Fibroblast of skin of back (primary cell): ENCODE measurements at regions not wholly inside any gene's neighbourhood (a gene's known extent, or its start where the extent isn't known, plus 50 kb on each side); places are given as distances from the start of the nearest gene placed in this dataset.
"Not testable (repeated sequence)": the region's sequence is repeated elsewhere in the genome, so short reads cannot be mapped to it uniquely, and the experiment has no call there.

Experiments
- DNase-seq: peaks from one replicate; pipeline ENCODE4 v3.0.0-alpha.2; 2013

DNA sequence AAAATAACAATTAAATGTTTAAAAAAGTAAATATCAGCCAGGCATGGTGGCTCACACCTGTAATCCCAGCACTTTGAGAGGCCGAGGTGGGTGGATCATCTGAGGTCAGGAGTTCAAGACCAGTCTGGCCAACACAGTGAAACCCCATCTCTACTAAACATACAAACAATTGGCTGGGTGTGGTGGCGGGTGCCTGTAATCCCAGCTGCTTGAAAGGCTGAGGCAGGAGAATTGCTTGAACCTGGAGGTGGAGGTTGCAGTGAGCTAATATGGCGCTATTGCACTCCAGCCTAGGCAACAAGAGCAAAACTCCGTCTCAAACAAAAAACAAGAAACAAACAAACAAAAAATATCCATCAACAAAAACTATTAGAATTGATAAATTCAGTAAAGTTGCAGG, 77.5 kb downstream of the SNX5 start:
- not testable (repeated sequence) for DNase-seq

GRCh38 chr20:17890330-17890729, 78.3 kb downstream of the SNX5 start:
- DNase-seq = no peak

GRCh38 chr20:17889226-17889625, 79.4 kb downstream of the SNX5 start:
- no peak for DNase-seq

GRCh38 chr20:17888044-17888443, 80.5 kb downstream of the SNX5 start:
- DNase-seq = peak; percentile 55

DNA sequence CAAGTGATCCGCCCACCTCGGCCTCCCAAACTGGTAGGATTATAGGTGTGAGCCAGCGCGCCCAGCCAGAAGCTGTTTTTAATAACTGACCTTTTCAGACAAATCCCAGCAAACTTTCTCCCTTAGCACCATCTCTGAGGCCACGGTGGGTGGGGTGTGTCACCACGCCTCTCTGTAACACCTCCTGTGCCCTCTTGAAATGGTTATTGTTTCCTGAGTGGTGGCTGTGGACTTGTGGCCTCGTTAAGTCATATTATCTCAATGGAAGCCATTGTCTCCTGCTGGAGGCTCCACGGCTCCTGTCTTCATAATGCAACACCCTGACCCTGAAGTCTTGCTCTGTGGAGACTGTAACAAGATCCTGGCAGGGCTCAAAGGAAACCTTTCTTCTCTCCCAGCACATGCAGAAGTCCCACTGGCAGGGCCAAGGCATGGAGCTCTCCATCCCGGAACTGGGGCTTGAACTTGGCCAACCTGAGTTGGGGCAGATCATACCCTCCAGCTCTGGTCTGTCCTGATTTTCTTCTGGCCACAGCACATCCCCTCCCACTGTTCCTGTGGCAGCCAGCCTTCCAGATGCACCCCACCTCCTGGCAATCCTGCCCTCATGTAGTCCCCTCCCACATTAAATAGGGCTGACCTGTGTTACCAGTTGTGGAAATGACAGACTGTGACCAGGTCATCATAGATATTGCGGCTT, 81.1 kb downstream of the SNX5 start:
- no peak for DNase-seq

GRCh38 chr20:17885544-17885943, 83.0 kb downstream of the SNX5 start:
- no peak for DNase-seq

DNA sequence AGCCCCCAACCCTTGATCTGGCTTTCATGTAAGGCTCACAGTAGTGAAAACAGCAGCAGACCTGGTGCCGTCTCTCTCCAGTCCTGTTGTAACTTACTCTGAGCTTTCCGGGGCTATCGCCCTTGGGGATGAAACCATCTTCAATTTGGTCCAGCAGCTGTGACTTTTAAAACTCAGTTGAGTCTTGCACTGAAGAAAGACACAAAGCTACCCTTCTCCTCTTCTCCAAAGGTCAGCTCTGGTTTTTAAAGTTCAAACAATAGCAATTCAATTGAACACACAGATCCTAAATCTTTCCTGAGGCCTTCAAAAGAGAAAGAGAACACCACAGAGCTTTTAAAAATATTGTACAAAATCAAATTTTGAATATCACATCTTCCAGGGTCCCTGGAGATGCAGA, 83.5 kb downstream of the SNX5 start:
- DNase-seq = no peak

DNA sequence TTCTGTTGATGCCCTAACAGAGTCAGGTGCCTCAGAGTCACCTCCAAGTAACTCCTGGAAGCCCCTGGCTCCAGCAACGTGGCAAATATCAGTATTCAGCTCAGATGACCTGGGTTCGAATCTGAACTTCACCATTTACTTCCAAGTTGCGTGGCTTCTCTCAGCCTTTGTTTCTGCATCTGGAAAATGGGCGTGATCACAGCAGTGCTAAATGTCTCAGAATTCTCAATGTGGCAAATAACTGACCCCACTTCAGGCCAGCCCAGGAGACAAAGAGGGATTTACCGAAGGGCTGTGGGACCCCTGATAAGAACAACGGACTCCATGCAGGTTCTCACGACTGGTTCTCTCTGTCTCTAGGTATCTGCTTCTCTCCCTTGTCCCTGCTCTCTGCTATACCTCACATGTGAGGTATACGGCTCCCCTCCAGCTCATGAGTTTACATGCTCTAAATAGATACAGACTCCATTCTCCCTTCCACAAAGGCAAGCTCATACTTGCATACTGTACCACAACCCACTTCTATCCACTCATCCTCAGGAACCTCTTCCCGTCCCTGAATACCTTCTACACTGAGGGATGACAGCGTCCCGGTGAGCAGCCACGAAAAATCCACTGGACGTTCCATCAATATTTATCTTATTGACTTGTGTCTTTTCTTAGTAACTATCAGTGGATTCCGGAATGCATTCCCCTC, 84.1 kb downstream of the SNX5 start:
- no peak for DNase-seq

- DNase-seq = no peak
These were observed 84.8 kb downstream of the SNX5 start for GRCh38 chr20:17883592-17884306.

DNA sequence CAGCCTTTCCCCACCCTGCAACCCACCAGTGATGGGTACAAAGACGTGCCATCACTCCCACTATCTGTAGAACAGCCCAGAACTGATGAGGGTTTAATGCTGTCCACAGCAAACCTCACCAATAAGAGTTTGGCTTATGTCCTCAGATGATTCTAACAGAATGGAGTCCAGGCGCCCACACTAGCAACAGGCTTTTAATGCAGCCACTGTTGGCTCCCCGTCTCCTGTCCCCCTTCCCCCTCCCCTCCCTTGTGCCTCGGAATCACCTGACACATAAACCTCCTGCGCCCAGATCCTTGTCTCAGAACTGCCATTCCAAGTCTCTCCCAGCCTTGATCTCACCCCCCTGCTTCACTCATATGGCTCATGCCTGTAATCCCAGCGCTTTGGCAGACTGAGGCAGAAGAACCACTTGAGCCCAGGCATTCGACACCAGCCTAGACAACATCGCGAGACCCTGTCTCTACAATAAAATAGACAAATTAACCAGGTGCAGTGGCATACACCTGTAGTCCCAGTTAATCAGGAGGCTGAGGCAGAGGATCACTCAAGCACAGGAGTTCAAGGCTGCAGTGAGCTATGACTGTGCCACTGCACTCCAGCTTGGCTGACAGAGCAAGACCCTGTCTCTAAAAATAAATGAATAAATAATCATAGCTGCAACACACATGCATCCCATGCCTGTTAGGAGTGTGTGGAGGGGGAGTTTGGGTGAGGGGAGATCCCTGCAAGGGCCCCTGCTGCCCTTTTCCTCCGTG, 85.6 kb downstream of the SNX5 start:
- no peak for DNase-seq

- no peak for DNase-seq
These were observed 86.3 kb downstream of the SNX5 start for GRCh38 chr20:17882065-17882833.

- DNase-seq = no peak
These were observed 86.9 kb downstream of the SNX5 start for GRCh38 chr20:17881741-17882064.

DNA sequence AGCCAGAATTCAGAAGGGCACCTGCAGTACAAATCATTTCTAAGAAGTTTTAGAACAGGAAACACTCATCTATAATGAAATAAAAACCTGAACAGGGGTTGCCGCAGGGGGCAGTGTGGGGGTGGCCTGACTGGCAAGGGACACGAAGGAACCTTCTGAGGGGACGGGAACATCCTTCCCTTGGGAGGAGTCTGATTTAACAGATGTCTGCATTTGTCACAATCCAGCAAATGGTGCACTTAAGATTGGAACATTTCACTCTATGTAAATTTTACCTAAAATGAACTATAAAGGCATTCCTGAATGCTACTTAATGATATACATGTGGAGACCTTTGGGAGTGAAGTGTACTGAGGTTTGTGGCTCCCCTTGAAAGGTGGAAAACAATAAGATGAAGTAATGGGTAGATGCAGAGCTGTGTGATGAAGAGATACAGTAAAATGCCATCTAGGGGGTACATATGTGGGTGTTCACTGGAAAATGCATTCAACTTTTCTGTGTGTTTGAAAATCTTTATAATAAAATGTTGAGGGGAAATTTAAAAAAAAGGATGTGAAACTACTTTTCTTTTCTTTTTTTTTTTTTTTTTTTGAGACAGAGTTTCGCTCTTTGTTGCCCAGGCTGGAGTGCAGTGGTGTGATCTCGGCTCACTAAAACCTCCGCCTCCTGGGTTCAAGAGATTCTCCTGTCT, 89.5 kb downstream of the SNX5 start:
- no peak for DNase-seq

DNA sequence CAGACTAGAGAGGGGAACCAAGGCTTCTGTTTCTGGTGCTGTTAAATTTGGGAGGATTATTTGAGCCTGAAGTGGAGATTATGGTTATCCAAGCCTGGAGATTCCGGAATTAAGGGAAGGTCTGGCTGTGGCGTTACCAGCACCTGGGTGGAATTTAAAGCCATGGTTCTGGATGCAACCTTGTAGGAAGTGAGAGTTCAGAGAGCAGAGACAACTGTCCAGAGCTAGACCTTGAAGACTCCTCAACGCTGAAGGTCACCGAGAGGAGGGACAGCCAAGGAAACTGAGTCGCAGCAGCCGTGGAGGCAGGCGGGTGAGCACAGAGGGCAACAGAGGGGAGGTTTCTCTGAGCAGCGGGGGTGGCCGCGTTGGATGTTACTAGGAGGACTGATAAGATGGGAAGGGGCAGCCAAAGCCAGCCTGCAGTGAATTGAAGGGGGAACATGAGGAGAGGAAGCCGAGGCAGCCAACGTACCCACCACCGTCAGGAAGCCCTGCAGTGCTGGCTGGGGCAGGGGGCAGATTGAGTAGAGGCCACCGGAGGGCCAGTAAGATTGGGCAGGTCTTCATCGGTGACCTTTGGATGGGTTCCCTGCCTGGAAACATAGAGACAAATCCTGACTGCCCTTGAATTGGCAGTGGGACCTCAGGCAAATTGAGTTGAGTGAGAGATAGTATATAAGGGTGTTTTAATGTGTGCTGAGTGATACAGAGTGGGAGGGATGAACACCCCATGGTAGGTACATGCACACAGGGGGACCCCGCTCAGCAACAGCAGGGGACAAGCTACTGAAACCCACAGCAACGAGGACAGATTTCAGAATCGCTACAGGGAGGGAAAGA, 90.3 kb downstream of the SNX5 start:
- no peak for DNase-seq

DNA sequence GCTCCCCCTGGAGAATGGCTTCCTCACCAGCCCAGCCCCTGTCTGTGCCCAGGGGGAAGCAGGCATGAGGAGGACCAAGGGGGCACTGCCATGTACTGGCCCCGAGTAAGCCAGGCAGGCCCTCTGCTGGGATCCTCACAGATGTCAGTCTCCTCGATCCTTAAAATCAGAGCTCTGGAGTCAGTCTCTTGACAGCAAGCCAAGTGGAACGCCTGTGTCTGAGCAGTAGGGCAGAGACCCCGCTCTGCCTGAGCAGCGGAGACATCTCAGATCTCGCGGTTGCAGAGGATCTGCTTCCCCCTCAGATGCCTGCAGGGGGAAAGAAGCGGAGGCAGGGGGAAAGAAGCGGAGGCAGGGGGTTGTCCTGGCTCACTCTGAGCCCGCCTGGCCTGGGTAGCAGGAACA, 92.6 kb downstream of the SNX5 start:
- peak; percentile 35 for DNase-seq

- DNase-seq = peak; percentile 45
These were observed 93.3 kb downstream of the SNX5 start for GRCh38 chr20:17875106-17875980.

- no peak for DNase-seq
These were observed 94.1 kb downstream of the SNX5 start for GRCh38 chr20:17874271-17875105.

DNA sequence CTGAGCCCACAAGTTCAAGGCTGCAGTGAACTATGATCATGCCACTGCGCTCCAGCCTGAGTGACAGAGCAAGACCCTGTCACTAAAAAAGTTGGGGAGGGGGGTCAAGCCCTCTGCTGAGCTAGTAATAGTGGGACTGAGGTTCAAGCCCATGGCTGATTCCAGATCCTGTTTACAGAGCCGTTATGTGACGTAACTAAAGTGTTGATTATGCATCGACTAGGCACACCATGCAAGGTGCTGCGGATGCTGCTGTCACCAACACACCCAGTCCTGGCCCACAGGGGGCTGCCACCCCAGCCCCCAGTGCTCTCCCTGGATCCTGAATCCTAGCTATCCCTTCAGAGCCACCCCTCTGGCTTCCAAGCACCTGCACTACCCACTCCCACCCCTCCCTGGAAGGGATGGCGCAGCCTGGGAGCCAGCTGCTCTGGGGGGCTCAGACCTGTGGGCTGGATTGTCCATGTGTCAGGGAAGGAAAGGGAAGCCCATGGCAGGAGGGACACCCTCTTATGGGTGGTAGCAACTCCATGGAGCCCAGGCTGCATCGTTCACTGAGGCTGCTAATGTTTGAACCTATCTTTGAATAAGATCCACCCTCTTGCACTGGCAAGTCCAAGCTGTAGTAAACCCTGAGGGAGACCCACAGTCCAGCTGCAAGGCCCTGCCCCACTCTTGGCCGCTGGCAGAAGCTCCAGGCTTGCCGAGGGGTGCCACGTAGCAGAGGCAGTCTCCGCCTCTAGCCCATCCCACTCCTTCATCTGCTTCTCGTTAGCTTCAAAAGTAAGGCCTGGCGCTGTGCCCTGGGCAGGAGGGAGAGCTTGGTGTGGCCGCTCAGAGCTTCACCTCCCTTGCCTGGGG, 95.0 kb downstream of the SNX5 start:
- DNase-seq = peak; percentile 95
